ENCODE measurements at regions not wholly inside any gene's neighbourhood (a gene's known extent, or its start where the extent isn't known, plus 50 kb on each side); places are given as distances from the start of the nearest gene placed in this dataset.

DNA sequence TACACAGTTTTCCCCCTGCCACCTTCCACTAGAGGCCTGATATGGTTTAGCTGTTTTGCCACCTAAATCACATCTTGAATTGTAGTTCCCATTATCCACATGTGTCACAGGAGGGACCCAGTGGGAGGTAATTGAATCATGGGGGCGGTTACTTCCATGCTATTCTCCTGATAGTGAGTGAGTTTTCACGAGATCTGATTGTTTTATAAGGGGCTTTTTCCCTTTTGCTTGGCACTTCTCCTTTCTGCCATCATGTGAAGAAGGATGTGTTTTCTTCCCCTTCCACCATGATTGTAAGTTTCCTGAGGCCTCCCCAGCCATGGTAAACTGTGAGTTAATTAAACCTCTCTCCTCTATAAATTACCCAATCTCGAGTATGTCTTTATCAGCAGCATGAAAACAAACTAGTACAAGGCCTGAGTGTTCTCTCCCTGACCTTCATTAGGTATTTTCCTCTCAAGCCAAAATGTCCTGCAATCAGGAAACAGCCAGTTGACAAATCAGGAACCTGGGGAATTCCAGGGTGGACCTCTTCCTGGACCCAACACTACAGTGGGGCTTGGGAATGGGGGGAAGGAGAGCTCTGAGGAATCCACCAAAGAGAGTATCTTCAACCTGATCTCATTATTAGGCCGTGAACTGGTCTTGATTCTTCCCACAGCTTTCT lies 129.9 kb downstream of the TXNL1 start:
- Histone ChIP-seq H3K18ac (ENCODE audit: insufficient read length, low read depth, low read length) (no peak overlapping the region), H3K23ac (ENCODE audit: insufficient read length, low read depth, low read length) (no peak overlapping the region), H2BK20ac (ENCODE audit: low read depth, low read length, poor library complexity, severe bottlenecking) (no peak overlapping the region), H2AK5ac (ENCODE audit: insufficient read length, low read length) (no peak overlapping the region), H3K9ac (ENCODE audit: extremely low read depth, insufficient read length, low read length) (no peak overlapping the region), H3K27me3 (ENCODE audit: insufficient read depth, low read length) (no peaks in the 10 kb centered on the region), H3K14ac (ENCODE audit: insufficient read depth, low read length) (no peak overlapping the region), H3K23me2 (ENCODE audit: insufficient read length, low read depth, low read length, poor library complexity, severe bottlenecking) (no peaks in the 10 kb centered on the region), H3K9me3 (ENCODE audit: control insufficient read depth, low read depth, low read length) (no peaks in the 10 kb centered on the region), H4K20me1 (ENCODE audit: control insufficient read depth, insufficient read depth, insufficient read length) (no peaks in the 10 kb centered on the region), H2BK12ac (ENCODE audit: insufficient read length, low read depth, low read length) (no peak overlapping the region), H2BK15ac (ENCODE audit: low read depth, low read length) (no peak overlapping the region), H4K91ac (ENCODE audit: insufficient read length, low read depth, low read length) (no peak overlapping the region), H2BK120ac (ENCODE audit: low read depth, low read length, poor library complexity, severe bottlenecking) (no peak overlapping the region), H2BK5ac (ENCODE audit: insufficient read length, low read length) (no peak overlapping the region), H3K4me1 (ENCODE audit: insufficient read depth, low read length) (no peaks in the 10 kb centered on the region), H3K4me2 (ENCODE audit: insufficient read depth, insufficient read length, low read length) (no peak overlapping the region), H3K79me1 (ENCODE audit: insufficient read depth, low read depth, low read length, poor library complexity, severe bottlenecking) (no peaks in the 10 kb centered on the region), H2AFZ (ENCODE audit: low read length) (no peak overlapping the region), H3K79me2 (ENCODE audit: insufficient read depth, low read length) (no peaks in the 10 kb centered on the region), H4K8ac (replicated peaks; ENCODE audit: insufficient read length, low read depth, low read length) (no peak overlapping the region), H3T11ph (ENCODE audit: low read length) (no peak overlapping the region), H4K5ac (ENCODE audit: insufficient read length, low read depth, low read length) (no peak overlapping the region), H3K56ac (ENCODE audit: insufficient read length, low read depth, low read length) (no peak overlapping the region), H3K4ac (ENCODE audit: low read depth, low read length) (no peak overlapping the region), H3K27ac (ENCODE audit: insufficient read length, low read depth, low read length) (no peak overlapping the region)
- TF ChIP-seq, protein P1, sequence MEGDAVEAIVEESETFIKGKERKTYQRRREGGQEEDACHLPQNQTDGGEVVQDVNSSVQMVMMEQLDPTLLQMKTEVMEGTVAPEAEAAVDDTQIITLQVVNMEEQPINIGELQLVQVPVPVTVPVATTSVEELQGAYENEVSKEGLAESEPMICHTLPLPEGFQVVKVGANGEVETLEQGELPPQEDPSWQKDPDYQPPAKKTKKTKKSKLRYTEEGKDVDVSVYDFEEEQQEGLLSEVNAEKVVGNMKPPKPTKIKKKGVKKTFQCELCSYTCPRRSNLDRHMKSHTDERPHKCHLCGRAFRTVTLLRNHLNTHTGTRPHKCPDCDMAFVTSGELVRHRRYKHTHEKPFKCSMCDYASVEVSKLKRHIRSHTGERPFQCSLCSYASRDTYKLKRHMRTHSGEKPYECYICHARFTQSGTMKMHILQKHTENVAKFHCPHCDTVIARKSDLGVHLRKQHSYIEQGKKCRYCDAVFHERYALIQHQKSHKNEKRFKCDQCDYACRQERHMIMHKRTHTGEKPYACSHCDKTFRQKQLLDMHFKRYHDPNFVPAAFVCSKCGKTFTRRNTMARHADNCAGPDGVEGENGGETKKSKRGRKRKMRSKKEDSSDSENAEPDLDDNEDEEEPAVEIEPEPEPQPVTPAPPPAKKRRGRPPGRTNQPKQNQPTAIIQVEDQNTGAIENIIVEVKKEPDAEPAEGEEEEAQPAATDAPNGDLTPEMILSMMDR (conservative IDR thresholded peaks at IDR 0.05) = no peak
- Mint-ChIP-seq H3K27ac (0 out of 7 replicates have a peak overlapping the region, but pooled peaks of 1 of the 3 experiments have one; percentile 20), H3K4me3 (no peak overlapping the region), H3K27me3 (ENCODE audit: low read depth) (no peaks in the 10 kb centered on the region), H3K4me1 (peaks cover 26 to 27% of the 10 kb centered on the region in 2 experiments), H3K36me3 (ENCODE audit: insufficient read depth in 1 of 3, low read depth in 3 of 3) (no peaks in the 10 kb centered on the region), H3K9me3 (no peaks in the 10 kb centered on the region)
- DNase-seq = no peak
- WGBS (ENCODE audit: extremely low coverage, insufficient read length, low lambda C conversion rate) = no CpG with 5 or more reads among the region's 4 CpGs
